Muscle of back (tissue), 3 donors: ENCODE measurements at regions not wholly inside any gene's neighbourhood (a gene's known extent, or its start where the extent isn't known, plus 50 kb on each side); places are given as distances from the start of the nearest gene placed in this dataset.
"Not testable (repeated sequence)": the region's sequence is repeated elsewhere in the genome, so short reads cannot be mapped to it uniquely, and the experiment has no call there.

Experiments
- DNase-seq, 3 donors: peaks; one replicate each; pipeline versions ENCODE4 v3.0.0 to v3.0.0-alpha.2; 2013

DNA sequence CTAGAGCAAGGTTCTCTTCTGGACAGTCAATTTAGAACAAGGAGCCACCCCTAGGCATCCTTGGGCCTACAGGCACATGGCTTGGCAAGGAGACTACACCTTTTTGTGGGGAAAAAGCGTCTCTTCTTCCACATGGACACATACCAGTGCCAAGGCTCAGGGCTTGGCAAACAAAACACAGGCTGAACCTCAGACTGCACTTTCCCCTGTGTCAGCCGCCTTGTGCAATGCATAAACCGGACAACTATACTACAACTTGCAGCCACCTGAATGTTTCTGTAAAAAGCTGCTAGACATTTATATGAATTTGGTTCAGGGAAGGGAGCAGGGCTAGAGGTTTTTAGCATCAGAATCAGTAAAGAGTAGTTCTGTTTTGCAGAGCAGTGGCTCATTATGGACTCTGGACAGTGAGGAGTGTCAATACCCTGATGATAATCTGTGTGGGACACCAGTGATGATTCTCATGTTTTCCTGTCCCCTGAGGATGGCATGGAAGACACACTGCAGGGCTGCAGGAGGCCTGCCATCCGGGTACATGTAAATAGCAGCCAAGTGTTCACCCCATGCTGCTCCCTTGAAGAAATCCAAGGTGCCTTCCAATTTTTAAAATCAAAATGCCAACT, 118.9 kb downstream of the GATA3 start:
- no peak for DNase-seq

DNA sequence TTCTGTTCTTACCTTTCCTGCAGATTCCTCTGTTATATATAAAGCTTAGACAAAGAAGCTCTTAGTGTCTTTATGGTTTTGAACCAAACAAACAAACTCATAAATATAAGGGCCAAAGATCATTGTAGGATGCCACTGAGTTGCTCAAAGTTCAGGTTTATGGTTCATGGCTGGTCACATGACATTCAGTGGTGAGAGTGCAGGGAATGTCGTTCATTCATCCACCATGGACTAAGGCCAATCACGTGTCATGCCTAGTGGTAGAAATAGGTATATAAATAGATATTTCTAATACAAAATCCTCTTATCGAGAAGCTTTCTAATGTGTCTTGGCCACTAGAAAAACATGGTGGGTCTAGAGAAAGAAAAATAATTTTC, 119.4 kb downstream of the GATA3 start:
- DNase-seq, result no peak

DNA sequence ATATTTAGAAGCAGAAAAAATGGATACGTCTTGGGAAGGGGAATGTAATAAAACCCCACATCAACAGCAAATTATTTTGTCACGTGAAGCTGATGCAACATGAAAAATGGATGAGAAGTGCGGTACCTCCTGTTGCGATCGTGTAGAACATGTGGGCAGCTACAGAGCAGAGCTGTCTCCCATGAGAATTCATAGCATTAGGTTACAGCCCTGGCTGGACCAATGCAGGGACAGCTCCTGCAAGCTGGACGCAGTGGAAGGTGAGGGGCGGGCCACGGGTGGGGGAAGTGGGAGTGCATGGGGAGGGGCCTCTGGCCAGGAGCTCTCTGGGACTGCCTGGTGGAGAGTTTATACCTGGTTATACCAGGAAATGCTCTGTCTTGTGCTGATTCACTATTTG, 120.3 kb downstream of the GATA3 start:
- no peak for DNase-seq

- DNase-seq, result not testable (repeated sequence)
Measured at GRCh38 chr10:8177526-8177925, 123.0 kb downstream of the GATA3 start.

GRCh38 chr10:8179773-8180172, 125.3 kb downstream of the GATA3 start:
- DNase-seq, result not testable (repeated sequence)

- DNase-seq, result no peak
Measured at GRCh38 chr10:8180360-8181109, 126.0 kb downstream of the GATA3 start.

- no peak for DNase-seq
Measured at GRCh38 chr10:8181496-8182157, 127.1 kb downstream of the GATA3 start.

GRCh38 chr10:8182806-8183205, 128.3 kb downstream of the GATA3 start:
- no peak for DNase-seq

DNA sequence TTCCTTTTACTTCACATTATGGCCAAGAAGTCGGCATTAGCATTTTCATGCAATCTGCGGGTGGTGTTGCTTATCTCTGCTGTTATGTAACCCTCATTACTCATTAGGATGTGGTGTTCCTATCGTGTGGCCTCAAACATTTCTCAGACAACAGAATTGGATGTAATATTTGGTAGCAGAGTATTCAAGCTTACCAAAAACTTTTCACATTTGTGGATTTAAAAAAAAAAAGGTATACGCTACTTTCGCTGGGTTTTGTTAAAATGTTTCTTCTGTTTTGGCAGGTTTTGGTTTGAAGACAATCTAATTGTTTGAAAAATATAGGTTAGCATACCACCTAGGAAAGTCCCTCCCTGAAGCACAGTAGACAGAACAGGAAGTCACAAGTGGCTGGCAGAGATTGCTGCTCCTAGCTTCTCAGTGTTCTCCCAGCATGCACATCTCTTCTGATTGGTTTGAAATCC, 128.8 kb downstream of the GATA3 start:
- DNase-seq, result no peak

DNA sequence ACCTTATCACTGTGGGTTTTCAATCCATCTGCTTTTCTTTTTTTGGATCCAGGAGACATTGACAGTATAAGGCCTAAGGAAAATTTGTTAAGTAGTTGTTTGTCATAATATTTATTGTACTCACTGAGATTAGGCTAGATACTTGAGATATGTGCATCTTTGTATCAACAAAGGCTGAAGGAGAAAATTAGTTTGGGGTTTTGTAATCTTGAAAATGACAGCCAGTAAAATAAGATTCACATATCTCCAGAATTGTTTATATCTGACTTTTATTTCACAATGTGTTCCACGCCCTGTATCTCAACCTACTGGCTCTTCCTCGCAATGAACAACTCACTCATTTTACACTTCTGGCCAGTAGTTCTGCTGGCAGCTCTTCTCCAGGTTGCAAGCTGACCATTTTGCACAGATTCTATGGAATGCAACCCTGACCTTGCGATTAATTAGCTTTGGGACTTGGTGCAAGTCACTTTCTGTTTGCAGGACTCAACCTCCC, 132.7 kb downstream of the GATA3 start:
- DNase-seq, result no peak

GRCh38 chr10:8189458-8189857, 135.0 kb downstream of the GATA3 start:
- DNase-seq, result no peak

- DNase-seq, result no peak
Measured at GRCh38 chr10:8192301-8192700, 137.8 kb downstream of the GATA3 start.

DNA sequence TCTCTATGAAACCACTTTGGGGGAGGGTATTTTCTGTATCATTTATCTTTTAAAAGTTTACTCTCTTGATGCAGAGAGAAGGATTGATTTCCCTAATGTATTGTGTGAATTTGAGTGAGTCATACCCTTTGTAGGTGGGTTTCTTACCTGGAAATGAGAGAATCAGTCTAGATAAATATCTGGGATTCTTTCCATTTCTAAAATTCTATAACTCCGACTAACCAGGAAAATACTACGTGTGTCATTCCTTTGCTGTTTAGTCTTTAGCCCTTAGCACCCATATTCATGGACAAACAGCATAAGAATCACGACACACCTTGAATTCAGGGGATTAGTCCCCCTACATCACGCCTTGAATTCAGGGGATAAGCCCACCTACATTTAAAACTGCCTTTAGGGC, 139.1 kb downstream of the GATA3 start:
- no peak for DNase-seq

DNA sequence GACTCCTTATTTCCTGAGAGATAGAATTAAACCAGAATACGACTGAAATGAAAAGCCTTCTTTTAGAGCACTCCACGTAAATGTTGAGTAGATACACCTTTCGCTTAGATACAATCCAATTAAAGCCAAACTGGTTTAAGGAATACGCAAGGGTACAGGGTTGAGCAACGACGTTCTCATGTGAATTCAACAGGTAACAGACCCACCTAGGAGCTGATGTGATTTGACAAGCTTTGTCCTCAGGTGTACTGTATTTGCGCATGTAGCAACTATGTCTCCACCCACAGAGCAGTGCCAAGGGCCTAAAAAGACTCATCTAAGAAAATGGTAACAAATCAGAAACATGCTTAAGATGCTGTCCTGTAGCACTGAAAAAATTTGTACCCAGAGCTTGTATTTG, 139.6 kb downstream of the GATA3 start:
- no peak for DNase-seq

GRCh38 chr10:8206882-8207281, 152.4 kb downstream of the GATA3 start:
- DNase-seq, result no peak

GRCh38 chr10:8211631-8212030, 157.1 kb downstream of the GATA3 start:
- no peak for DNase-seq

DNA sequence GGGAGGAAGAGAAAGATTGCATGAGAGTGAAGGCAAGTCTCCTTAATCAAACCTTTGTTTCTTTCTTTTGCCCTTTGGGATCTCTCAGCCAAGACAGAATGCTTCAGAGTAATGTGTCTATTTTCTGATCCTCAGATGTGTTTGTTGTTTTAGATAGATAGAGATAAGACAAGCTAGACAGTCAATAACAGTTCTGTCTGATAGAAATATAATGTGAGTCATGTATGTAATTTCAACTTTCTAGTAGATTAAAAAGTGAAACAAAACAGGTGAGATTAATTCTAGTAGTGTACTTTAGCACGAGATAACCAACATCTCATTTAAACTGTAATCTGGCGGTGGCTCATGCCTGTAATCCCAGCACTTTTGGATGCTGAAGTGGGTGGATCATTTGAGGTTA, 159.2 kb downstream of the GATA3 start:
- no peak for DNase-seq

DNA sequence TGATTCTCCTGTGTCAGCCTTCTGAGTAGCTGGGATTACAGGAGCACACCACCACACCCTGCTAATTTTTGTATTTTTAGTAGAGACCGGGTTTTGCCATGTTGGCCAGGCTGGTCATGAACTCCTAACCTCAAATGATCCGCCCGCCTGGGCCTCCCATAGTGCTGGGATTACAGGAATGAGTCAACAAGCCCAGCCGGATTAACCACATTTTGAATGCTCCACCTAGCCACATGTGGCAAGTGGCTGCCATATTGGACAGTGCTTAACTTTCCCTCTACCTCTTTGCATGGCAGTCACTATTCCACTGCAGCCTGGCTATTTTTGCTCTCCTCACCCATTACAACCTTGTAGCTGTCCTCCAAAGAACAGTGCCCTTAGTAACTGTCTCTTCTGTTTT, 160.1 kb downstream of the GATA3 start:
- DNase-seq, result no peak

- DNase-seq, result no peak
Measured at GRCh38 chr10:8216893-8217292, 162.4 kb downstream of the GATA3 start.

- DNase-seq, result peak; percentile 33 to 68 (median 49)
Measured at GRCh38 chr10:8221451-8221850, 167.0 kb downstream of the GATA3 start.

DNA sequence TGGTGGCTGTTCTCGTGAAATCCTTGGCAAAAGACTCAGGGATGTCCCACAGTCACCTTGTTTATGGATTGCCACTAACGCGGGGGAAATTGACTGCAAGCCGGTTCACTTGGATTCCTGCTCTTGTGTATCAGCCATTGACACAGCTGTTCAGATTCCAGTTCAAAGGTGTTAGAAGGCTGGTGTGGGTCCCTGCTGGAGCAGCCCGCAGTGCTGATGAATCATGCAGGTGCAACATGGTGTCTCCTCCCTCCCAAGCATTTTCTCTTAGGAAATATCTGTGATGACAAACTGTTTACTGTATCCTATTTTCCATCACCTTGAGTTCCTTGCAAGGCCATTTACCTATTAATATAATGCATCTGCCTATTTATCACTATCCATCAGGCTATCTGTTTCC, 170.1 kb downstream of the GATA3 start:
- DNase-seq, result no peak

DNA sequence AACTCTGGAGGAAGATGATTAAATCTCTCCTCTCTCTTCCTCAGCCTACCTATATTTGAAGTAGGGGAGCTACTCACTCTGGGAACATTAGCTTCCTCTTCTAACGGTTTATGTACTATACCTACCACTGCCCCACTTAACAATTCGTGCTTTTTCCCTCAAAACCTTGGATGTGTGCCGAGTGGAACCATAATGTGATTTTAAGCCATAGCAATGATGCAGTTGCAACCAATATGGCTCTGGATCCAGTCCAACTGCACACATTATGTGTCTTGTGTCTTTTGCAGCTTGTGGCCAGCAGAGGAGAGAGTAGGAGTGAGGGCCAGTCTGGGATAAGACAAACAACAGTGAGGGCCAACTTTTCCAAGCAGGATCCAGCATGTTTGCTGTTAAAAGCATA, 170.7 kb downstream of the GATA3 start:
- no peak for DNase-seq

- no peak for DNase-seq
Measured at GRCh38 chr10:8227246-8227645, 172.8 kb downstream of the GATA3 start.
